GM12865 (cell line): ENCODE measurements at regions not wholly inside any gene's neighbourhood (a gene's known extent, or its start where the extent isn't known, plus 50 kb on each side); places are given as distances from the start of the nearest gene placed in this dataset.

Experiments
- DNase-seq: peaks from one replicate; pipeline ENCODE4 v3.0.0; 2010; ENCODE audit warnings: low read depth
- H3K4me3 ChIP-seq: 2 replicates; pipeline ENCODE4 v1.5.1; 2011; ENCODE audit warnings: mild to moderate bottlenecking, low read depth, low read length, control low read depth
- CTCF ChIP-seq: IDR thresholded peaks from 2 replicates; pipeline ENCODE4 v1.5.1; 2011; ENCODE audit warnings: low read length, control low read depth, low read depth, inconsistent platforms; ENCODE audit not compliant: insufficient read depth; ENCODE audit errors: missing control alignments

GRCh38 chr13:79663977-79664636 lies 183.2 kb downstream of the NDFIP2 start:
- no peak for DNase-seq
- no peak for TF ChIP-seq CTCF
- H3K4me3 ChIP-seq = no peak overlapping the region

- TF ChIP-seq CTCF = no peak
- H3K4me3 ChIP-seq = no peak overlapping the region
- DNase-seq = no peak
These were observed 182.5 kb downstream of the NDFIP2 start for GRCh38 chr13:79663435-79663834.

GRCh38 chr13:79662882-79663281 lies 181.9 kb downstream of the NDFIP2 start:
- no peak for DNase-seq
- no peak for TF ChIP-seq CTCF
- no peak overlapping the region for H3K4me3 ChIP-seq

DNA sequence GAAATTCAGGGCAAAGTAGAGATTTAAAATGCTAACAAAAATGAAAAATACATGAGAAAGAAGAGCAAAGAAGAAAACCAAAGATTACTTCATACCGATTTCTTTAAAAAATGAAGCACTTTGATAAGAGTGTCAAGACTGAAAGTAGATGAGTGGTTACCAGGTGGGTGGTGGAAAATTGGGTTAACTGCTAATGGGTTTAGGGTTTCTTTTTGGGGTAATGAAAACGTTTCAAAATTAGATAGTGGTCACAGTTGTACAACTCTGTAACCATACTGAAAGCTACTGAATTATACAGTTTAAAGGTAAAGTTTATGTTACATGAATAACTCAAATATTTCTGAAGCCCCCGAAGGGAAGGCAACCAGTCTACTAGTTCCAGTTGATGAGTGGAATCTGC lies 179.4 kb downstream of the NDFIP2 start:
- H3K4me3 ChIP-seq = no peak overlapping the region
- no peak for TF ChIP-seq CTCF
- no peak for DNase-seq

DNA sequence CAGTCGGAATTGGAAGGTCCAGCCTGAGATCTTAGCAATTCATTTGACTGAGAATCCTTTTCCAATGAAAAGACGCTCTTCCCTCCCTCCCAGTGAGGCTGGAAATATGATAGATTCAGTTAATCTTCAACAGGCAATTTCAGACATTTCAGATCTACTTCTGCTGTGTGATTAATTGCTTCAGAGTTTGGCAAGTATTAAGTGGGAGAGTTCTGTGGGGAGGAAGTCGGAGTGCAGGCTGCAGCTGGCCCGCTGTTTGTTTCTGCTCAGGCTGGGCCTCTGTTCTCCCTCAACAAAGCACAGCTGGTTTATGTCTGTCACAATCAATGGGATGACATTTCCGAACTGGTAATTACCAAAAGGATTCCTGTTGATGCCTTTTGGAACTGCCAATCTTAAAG lies 178.2 kb downstream of the NDFIP2 start:
- H3K4me3 ChIP-seq = no peak overlapping the region
- no peak for DNase-seq
- no peak for TF ChIP-seq CTCF

GRCh38 chr13:79658333-79658975 lies 177.5 kb downstream of the NDFIP2 start:
- no peak for TF ChIP-seq CTCF
- no peak overlapping the region for H3K4me3 ChIP-seq
- no peak for DNase-seq

DNA sequence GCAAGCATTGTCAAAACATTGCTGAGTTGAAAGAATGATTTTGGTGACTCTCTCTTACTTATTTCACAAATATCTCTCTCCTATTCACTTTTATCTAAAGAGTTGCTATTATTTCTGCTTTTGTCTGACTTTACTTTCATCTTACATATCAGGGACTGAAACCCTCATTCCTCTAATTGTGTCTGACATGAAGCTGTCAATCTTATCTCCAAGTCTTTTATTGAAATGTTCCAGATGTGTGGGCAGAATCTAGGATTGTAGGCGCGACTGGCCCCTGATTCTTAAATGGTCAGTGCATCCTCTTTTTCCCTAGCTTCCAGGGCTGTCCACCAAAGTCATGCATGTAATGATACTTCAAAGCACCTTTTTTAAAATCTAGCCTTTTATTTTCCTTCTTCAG lies 174.6 kb downstream of the NDFIP2 start:
- no peak for DNase-seq
- no peak for TF ChIP-seq CTCF
- no peak overlapping the region for H3K4me3 ChIP-seq
